Heart left ventricle (tissue), 16 donors: ENCODE measurements at regions not wholly inside any gene's neighbourhood (a gene's known extent, or its start where the extent isn't known, plus 50 kb on each side); places are given as distances from the start of the nearest gene placed in this dataset.
A peak's percentile ranks its signal among the peaks of the same experiment; 100 is the strongest.

Experiments used
- ATAC-seq, 4 donors: fragments of 200-7000 bp; cut with Tn5 transposase; one replicate each; pipeline ENCODE4 v1.9.1; 2020 to 2022; ENCODE audit warnings: moderate library complexity in 4 of 4, mild to moderate bottlenecking in 3 of 4, moderate number of reproducible peaks in 1 of 4
- DNase-seq, 5 donors: peaks; one replicate each; pipeline ENCODE4 v3.0.0-alpha.2; 2020
- H3K27ac ChIP-seq, 12 donors: fragments of 200-600 bp; sonication (generic) in 4 of 12; one replicate each; pipeline versions ENCODE4 v1.5.0 to v1.8.0; 2016 to 2022; ENCODE audit warnings: mild to moderate bottlenecking in 2 of 12
- H3K27me3 ChIP-seq, 9 donors: fragments of 200-600 bp; sonication (generic) in 2 of 9; one replicate each; pipeline versions ENCODE4 v1.5.1 to v1.8.0; 2016 to 2022; ENCODE audit warnings: mild to moderate bottlenecking in 3 of 9
- H3K36me3 ChIP-seq, 9 donors: fragments of 200-600 bp; sonication (generic) in 2 of 9; one replicate each; pipeline versions ENCODE4 v1.5.0 to v1.8.0; 2018 to 2022; ENCODE audit warnings: mild to moderate bottlenecking in 2 of 9
- H3K4me1 ChIP-seq, 12 donors: fragments of 200-600 bp; sonication (generic) in 4 of 12; one replicate each; pipeline versions ENCODE4 v1.5.0 to v1.8.0; 2016 to 2022; ENCODE audit warnings: mild to moderate bottlenecking in 3 of 12
- H3K4me3 ChIP-seq, 12 donors: fragments of 200-600 bp; sonication (generic) in 4 of 12; one replicate each; pipeline versions ENCODE4 v1.5.0 to v1.8.0; 2017 to 2022; ENCODE audit warnings: mild to moderate bottlenecking in 9 of 12, moderate library complexity in 4 of 12
- H3K9me3 ChIP-seq, 12 donors: fragments of 200-600 bp; sonication (generic) in 4 of 12; one replicate each; pipeline versions ENCODE4 v1.5.0 to v1.8.0; 2016 to 2022; ENCODE audit warnings: mild to moderate bottlenecking in 1 of 12
- POLR2A ChIP-seq, 2 donors: fragments of 450-650 bp; IDR thresholded peaks; one replicate each; pipeline ENCODE4 v1.6.1; 2017; ENCODE audit warnings: antibody characterized with exemption in 2 of 2, mild to moderate bottlenecking in 2 of 2, moderate library complexity in 2 of 2
- WGBS, 4 donors: extraction: QIAGEN DNeasy Blood & Tissue Kit in 2 of 4; methylation state at CpG; one replicate each; pipeline versions ENCODE4 v1.1.5 to v1.1.7; 2013 to 2018; 5-methylcytosine and 5-hydroxymethylcytosine counted together
- intact Hi-C, 10 donors: fragments of 100-400 bp; cut with DNase I; formaldehyde crosslinking; loops; one replicate each; pipeline versions ENCODE4 v1.11.1 to v1.14.2; 2022
- TF ChIP-seq, protein P1 (sequence below), 12 donors: fragments of 200-600 bp; sonication (generic) in 4 of 12; IDR thresholded peaks; one replicate each; pipeline versions ENCODE4 v1.5.0 to v1.8.0; 2018 to 2022; ENCODE audit warnings: antibody characterized with exemption in 12 of 12, mild to moderate bottlenecking in 5 of 12
- donor health status: ischemic (EF 13 %, LVEDD 7.1; RV severe dilation, severe dysfunction).
- donor health status: healthy with polysubstance abuse.
- donor health status: DM: no; HTN: yes; CAD: no.
- donor health status: DM: no; HTN: no; CAD: no.
- donor health status: ischemic (EF 25% LVEDD 6.9; RV normal size, moderate dysfunction).
- donor health status: ischemic (EF 25% LVEDD 5.7; RV mildly dilated, moderate dysfunction).
- donor health status: healthy.
- donor health status: DM: yes; HTN: yes; CAD: no.
- donor health status: ischemic (EF 35%, LVEDD 5.7; RV mildly dilated, moderate dysfunction).
- donor health status: nonischemic (EF 11% LVEDD 7.7; RV severe dilation, severe dysfunction).
- donor health status: DM: yes; HTN: yes; CAD: no.
- donor health status: PGD.
- donor health status: ischemic (EF 29% LVEDD 5.4; RV normal size, mild dysfunction).
- donor health status: nonischemic (EF 23%, LVEDD 6.1; RV moderate dilation, normal function).

DNA sequence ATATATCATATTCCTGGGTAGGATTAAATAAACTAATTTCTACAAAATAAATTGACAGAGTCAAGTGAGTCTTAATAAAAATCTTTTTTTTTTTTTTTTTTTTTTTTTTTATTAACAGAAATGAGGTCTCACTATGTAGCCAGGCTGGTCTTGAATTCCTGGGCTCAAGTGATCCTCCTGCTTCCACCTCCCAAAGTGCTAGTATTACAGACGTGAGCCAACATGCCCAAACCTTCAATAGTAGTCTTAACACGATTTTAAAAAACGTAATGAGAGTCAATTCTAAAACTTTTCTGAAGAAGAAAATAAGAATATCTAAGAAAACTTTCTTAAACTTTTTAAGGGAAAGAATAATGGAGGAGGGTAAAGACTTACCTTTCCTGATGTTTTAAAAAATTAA lies 84.2 kb downstream of the YIPF5 start:
- no peak overlapping the region for H3K27ac ChIP-seq
- peaks cover 0 to 23% (median 11%) of the 10 kb centered on the region in 12 donors for H3K4me1 ChIP-seq
- ATAC-seq (no peak), DNase-seq (no peak)
- WGBS, 4 donors, result 89 to 94% (median 91%) methylated on average over 3 of the region's 3 CpGs
- no peaks in the 10 kb centered on the region for H3K36me3 ChIP-seq
- no peaks in the 10 kb centered on the region for H3K27me3 ChIP-seq
- TF ChIP-seq, protein P1, sequence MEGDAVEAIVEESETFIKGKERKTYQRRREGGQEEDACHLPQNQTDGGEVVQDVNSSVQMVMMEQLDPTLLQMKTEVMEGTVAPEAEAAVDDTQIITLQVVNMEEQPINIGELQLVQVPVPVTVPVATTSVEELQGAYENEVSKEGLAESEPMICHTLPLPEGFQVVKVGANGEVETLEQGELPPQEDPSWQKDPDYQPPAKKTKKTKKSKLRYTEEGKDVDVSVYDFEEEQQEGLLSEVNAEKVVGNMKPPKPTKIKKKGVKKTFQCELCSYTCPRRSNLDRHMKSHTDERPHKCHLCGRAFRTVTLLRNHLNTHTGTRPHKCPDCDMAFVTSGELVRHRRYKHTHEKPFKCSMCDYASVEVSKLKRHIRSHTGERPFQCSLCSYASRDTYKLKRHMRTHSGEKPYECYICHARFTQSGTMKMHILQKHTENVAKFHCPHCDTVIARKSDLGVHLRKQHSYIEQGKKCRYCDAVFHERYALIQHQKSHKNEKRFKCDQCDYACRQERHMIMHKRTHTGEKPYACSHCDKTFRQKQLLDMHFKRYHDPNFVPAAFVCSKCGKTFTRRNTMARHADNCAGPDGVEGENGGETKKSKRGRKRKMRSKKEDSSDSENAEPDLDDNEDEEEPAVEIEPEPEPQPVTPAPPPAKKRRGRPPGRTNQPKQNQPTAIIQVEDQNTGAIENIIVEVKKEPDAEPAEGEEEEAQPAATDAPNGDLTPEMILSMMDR (IDR thresholded peaks at IDR 0.05), result no peak
- TF ChIP-seq POLR2A (IDR thresholded peaks at IDR 0.05), result no peak
- intact Hi-C loops, result no loop called here
- H3K4me3 ChIP-seq, result no peak overlapping the region
- peaks cover 0 to 11% (median 3%) of the 10 kb centered on the region in 12 donors for H3K9me3 ChIP-seq

DNA sequence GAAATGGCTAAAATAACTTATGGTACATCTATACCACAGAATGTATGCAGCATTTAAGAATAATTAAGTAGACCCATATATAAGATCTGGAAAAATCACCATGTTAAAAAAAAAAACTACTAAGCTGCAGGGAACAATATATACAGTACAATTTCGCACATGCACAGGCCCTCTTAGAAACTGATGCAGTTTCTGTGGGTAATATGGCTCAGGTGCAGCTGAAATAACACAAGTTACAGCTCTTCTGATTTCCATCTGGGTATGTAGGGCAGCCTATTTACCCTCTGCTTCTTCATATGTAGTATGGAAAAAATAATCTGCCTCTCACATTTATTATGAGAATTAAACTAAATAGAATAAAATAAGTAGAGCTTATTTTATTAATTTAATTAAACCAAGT lies 82.9 kb downstream of the YIPF5 start:
- WGBS, 4 donors, result 93 to 100% (median 99%) methylated on average over 1 of the region's 1 CpG
- no peak overlapping the region for H3K4me3 ChIP-seq
- DNase-seq (no peak), ATAC-seq (no peak)
- H3K9me3 ChIP-seq, result no peaks in the 10 kb centered on the region
- TF ChIP-seq, protein P1 (IDR thresholded peaks at IDR 0.05), result no peak
- TF ChIP-seq POLR2A (IDR thresholded peaks at IDR 0.05), result no peak
- H3K4me1 ChIP-seq, result peaks cover 0 to 23% (median 11%) of the 10 kb centered on the region in 12 donors
- no peak overlapping the region for H3K27ac ChIP-seq
- no peaks in the 10 kb centered on the region for H3K36me3 ChIP-seq
- H3K27me3 ChIP-seq, result no peaks in the 10 kb centered on the region
- intact Hi-C loops, result no loop called here

DNA sequence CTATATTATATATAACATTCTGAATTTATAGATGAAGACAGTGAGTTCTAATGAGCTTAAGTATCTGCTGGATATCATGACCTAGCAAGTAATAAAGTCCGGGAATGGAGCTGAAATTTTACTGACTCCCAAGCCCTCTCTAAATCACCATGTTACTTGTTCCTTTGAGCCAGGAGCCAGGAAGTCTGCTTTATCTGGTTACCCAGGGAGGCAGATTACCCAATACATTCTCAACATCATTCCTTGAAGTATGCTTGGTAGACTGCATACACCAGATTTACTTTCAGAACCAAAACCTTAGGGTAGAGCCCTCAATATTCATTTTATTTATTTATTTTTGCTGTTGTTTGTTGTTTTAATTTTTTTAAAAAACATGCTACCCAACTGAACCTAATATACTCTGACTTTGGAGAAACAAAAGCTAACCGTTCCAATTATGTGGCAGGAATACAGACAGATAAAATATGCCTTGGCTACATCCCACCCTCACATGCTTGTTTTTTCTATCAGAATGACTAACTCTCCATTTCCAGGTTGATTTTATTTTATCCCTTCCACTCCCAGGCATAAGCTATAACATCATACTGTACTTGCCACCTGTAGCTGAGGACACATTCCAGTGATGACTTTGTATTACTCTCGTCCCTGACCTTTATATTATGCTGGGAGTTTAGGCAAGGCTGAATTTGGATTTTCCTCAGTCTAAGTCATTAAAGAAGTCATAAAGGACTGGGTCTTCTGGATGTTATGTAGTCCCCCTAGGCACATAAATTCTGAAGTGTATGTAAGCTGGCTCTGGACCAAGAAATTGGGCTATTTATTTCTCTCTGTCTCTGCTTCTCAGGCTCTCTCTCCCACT lies 82.0 kb downstream of the YIPF5 start:
- WGBS, 4 donors, result 62 to 73% (median 62%) methylated on average over 3 of the region's 3 CpGs
- H3K36me3 ChIP-seq, result no peaks in the 10 kb centered on the region
- no peaks in the 10 kb centered on the region for H3K27me3 ChIP-seq
- TF ChIP-seq, protein P1 (IDR thresholded peaks at IDR 0.05), result no peak
- no peak for TF ChIP-seq POLR2A (IDR thresholded peaks at IDR 0.05)
- DNase-seq (no peak), ATAC-seq (peak in 2 of 4 donors; percentile 39 to 45)
- intact Hi-C loops, result no loop called here
- peaks cover 0 to 23% (median 11%) of the 10 kb centered on the region in 12 donors for H3K4me1 ChIP-seq
- no peaks in the 10 kb centered on the region for H3K9me3 ChIP-seq
- no peak overlapping the region for H3K4me3 ChIP-seq
- H3K27ac ChIP-seq, result no peak overlapping the region

DNA sequence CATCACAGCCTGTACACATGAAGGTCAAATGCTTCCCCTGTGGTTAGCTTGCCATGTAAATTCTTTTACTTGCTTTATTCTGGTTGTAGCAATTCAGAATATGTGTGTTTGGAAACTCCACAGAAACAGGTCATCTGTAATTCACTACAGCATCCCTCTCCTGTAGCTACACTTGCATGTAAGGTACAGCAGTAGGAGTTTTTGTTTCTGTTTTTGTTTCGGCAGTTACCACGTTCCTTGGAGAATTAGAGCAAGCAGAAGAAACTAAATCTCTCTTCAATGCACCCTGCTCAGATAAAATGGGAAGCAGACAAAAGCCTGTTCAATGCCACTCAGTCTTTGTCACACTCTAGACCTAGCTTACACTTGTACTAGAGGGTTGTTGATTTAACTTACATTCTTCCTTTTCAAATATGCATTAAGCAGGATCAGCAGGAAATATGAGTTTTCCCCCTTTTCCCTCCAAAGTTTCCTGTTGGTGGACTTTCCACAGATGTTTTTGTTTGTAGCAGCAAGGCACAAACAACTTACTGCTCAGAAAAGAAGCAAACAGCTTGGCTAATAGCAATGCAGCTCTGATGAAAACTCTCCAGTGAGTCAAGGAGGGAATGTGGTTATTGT lies 80.9 kb downstream of the YIPF5 start:
- WGBS, 4 donors, result 23 to 34% (median 32%) methylated on average over 2 of the region's 2 CpGs
- no peaks in the 10 kb centered on the region for H3K36me3 ChIP-seq
- H3K9me3 ChIP-seq, result no peaks in the 10 kb centered on the region
- no peak overlapping the region for H3K27ac ChIP-seq
- H3K27me3 ChIP-seq, result no peaks in the 10 kb centered on the region
- TF ChIP-seq, protein P1 (IDR thresholded peaks at IDR 0.05), result no peak
- no peak for TF ChIP-seq POLR2A (IDR thresholded peaks at IDR 0.05)
- ATAC-seq (no peak), DNase-seq (no peak)
- intact Hi-C loops, result no loop called here
- no peak overlapping the region for H3K4me3 ChIP-seq
- H3K4me1 ChIP-seq, result peaks cover 0 to 23% (median 11%) of the 10 kb centered on the region in 12 donors
